Liver (tissue), 8 donors: ENCODE measurements at regions not wholly inside any gene's neighbourhood (a gene's known extent, or its start where the extent isn't known, plus 50 kb on each side); places are given as distances from the start of the nearest gene placed in this dataset.

Experiments
- DNase-seq: peaks from one replicate; pipeline ENCODE4 v3.0.0-alpha.2; 2017; ENCODE audit warnings: low spot score
- H3K27ac ChIP-seq, 2 donors: one replicate each; pipeline ENCODE4 v1.7.0; 2013; ENCODE audit warnings: inconsistent platforms in 2 of 2, low read length in 2 of 2, control low read depth in 1 of 2, low read depth in 1 of 2, mild to moderate bottlenecking in 1 of 2
- H3K27me3 ChIP-seq, 4 donors: one replicate each; pipeline versions ENCODE4 v1.6.1 to v1.7.0; 2013; ENCODE audit warnings: low read length in 3 of 4, inconsistent platforms in 1 of 4, mild to moderate bottlenecking in 1 of 4, moderate library complexity in 1 of 4; ENCODE audit not compliant: control insufficient read depth in 4 of 4, insufficient read depth in 4 of 4
- H3K36me3 ChIP-seq, 4 donors: one replicate each; pipeline versions ENCODE4 v1.6.1 to v1.7.0; 2013; ENCODE audit warnings: low read length in 3 of 4, mild to moderate bottlenecking in 3 of 4, low read depth in 1 of 4, moderate library complexity in 1 of 4; ENCODE audit not compliant: control insufficient read depth in 4 of 4, insufficient read depth in 3 of 4
- H3K4me1 ChIP-seq, 4 donors: one replicate each; pipeline versions ENCODE4 v1.6.1 to v1.7.0; 2013; ENCODE audit warnings: low read length in 3 of 4, mild to moderate bottlenecking in 3 of 4, moderate library complexity in 1 of 4; ENCODE audit not compliant: control insufficient read depth in 4 of 4, insufficient read depth in 4 of 4
- H3K4me3 ChIP-seq, 3 donors: one replicate each; pipeline versions ENCODE4 v1.6.1 to v1.7.0; 2013; ENCODE audit warnings: low read length in 3 of 3, control low read depth in 1 of 3, low read depth in 1 of 3, mild to moderate bottlenecking in 1 of 3
- H3K9ac ChIP-seq, 2 donors: one replicate each; pipeline ENCODE4 v1.7.0; 2013; ENCODE audit warnings: low read length in 2 of 2, mild to moderate bottlenecking in 2 of 2, moderate library complexity in 2 of 2, control low read depth in 1 of 2, low read depth in 1 of 2
- H3K9me3 ChIP-seq, 4 donors: one replicate each; pipeline versions ENCODE4 v1.6.1 to v1.7.0; 2013; ENCODE audit warnings: low read length in 3 of 4; ENCODE audit not compliant: control insufficient read depth in 4 of 4
- ATF3 ChIP-seq: IDR thresholded peaks from 2 replicates; pipeline ENCODE4 v1.6.1; 2016; ENCODE audit warnings: antibody characterized with exemption
- CTCF ChIP-seq: fragments of 150-350 bp; IDR thresholded peaks from 2 replicates; pipeline ENCODE4 v1.5.1; 2017; ENCODE audit warnings: improper control_type of control experiment, low read depth, low read length; ENCODE audit not compliant: missing input control
- EGR1 ChIP-seq, 2 donors: IDR thresholded peaks; 2 replicates each; pipeline ENCODE4 v1.6.1; 2016 to 2018; ENCODE audit warnings: antibody characterized with exemption in 2 of 2, low read depth in 2 of 2
- FOXA1 ChIP-seq: IDR thresholded peaks from 2 replicates; pipeline ENCODE4 v1.6.1; 2016; ENCODE audit warnings: antibody characterized with exemption
- FOXA2 ChIP-seq: IDR thresholded peaks from 2 replicates; pipeline ENCODE4 v1.6.1; 2016; ENCODE audit warnings: antibody characterized with exemption
- GABPA ChIP-seq, 2 donors: IDR thresholded peaks in 1 of 2; conservative IDR thresholded peaks in 1 of 2; 2 replicates each; pipeline ENCODE4 v1.6.1; 2016; ENCODE audit warnings: antibody characterized with exemption in 2 of 2, mild to moderate bottlenecking in 1 of 2, moderate library complexity in 1 of 2
- HNF4A ChIP-seq, 2 donors: conservative IDR thresholded peaks; 2 replicates each; pipeline ENCODE4 v1.6.1; 2016; ENCODE audit warnings: antibody characterized with exemption in 2 of 2, mild to moderate bottlenecking in 2 of 2
- HNF4G ChIP-seq: IDR thresholded peaks from 2 replicates; pipeline ENCODE4 v1.6.1; 2016; ENCODE audit warnings: antibody characterized with exemption
- JUND ChIP-seq, 2 donors: IDR thresholded peaks; 2 replicates each; pipeline ENCODE4 v1.6.1; 2016; ENCODE audit warnings: antibody characterized with exemption in 2 of 2
- MAX ChIP-seq: IDR thresholded peaks from 2 replicates; pipeline ENCODE4 v1.6.1; 2016; ENCODE audit warnings: antibody characterized with exemption
- NR2F2 ChIP-seq: IDR thresholded peaks from 2 replicates; pipeline ENCODE4 v1.6.1; 2016; ENCODE audit warnings: antibody characterized with exemption
- RAD21 ChIP-seq, 2 donors: IDR thresholded peaks; 2 replicates each; pipeline ENCODE4 v1.6.1; 2016; ENCODE audit warnings: antibody characterized with exemption in 2 of 2, mild to moderate bottlenecking in 2 of 2
- REST ChIP-seq: IDR thresholded peaks from 2 replicates; pipeline ENCODE4 v1.6.1; 2016; ENCODE audit warnings: antibody characterized with exemption, mild to moderate bottlenecking
- RXRA ChIP-seq, 2 donors: IDR thresholded peaks; 2 replicates each; pipeline ENCODE4 v1.6.1; 2017 to 2018; ENCODE audit warnings: antibody characterized with exemption in 2 of 2, mild to moderate bottlenecking in 1 of 2
- SP1 ChIP-seq: IDR thresholded peaks from 2 replicates; pipeline ENCODE4 v1.6.1; 2018; ENCODE audit warnings: antibody characterized with exemption, mild to moderate bottlenecking
- TAF1 ChIP-seq: conservative IDR thresholded peaks from 2 replicates; pipeline ENCODE4 v1.6.1; 2016; ENCODE audit warnings: antibody characterized with exemption, mild to moderate bottlenecking
- YY1 ChIP-seq: IDR thresholded peaks from 2 replicates; pipeline ENCODE4 v1.6.1; 2016; ENCODE audit warnings: antibody characterized with exemption, mild to moderate bottlenecking
- ZBTB33 ChIP-seq: IDR thresholded peaks from 2 replicates; pipeline ENCODE4 v1.6.1; 2016; ENCODE audit warnings: antibody characterized with exemption
- WGBS: extraction: QIAGEN DNeasy Blood & Tissue Kit; methylation state at CpG from one replicate; pipeline ENCODE4 v1.1.7; 2013; 5-methylcytosine and 5-hydroxymethylcytosine counted together
- donor health status: healthy.
- donor health status: healthy.
- donor health status: healthy.
- donor health status: healthy.
- donor health status: healthy.

GRCh38 chr22:48592931-48593330 lies 1234.7 kb downstream of the BRD1 start:
- DNase-seq = no peak
- peaks cover 0 to 2% (median 0%) of the 10 kb centered on the region in 4 donors for H3K27me3 ChIP-seq
- TF ChIP-seq ZBTB33 = no peak
- no peak for TF ChIP-seq EGR1 (IDR thresholded peaks at IDR 0.05; ENCODE audit: low read depth in 2 of 2)
- TF ChIP-seq NR2F2 = no peak
- TF ChIP-seq GABPA (IDR thresholded peaks at IDR 0.05 in 1 of 2, conservative IDR thresholded peaks at IDR 0.05 in 1 of 2) = no peak
- TF ChIP-seq JUND (IDR thresholded peaks at IDR 0.05) = no peak
- TF ChIP-seq RAD21 (IDR thresholded peaks at IDR 0.05) = no peak
- TF ChIP-seq FOXA2 = no peak
- no peak for TF ChIP-seq CTCF
- TF ChIP-seq FOXA1 = no peak
- no peak for TF ChIP-seq MAX
- no peak for TF ChIP-seq SP1
- TF ChIP-seq HNF4A (conservative IDR thresholded peaks at IDR 0.05) = no peak
- no peak for TF ChIP-seq TAF1

GRCh38 chr22:48592488-48592887 lies 1235.2 kb downstream of the BRD1 start:
- Histone ChIP-seq H3K4me1 (no peaks in the 10 kb centered on the region), H3K9ac (no peak overlapping the region), H3K4me3 (no peak overlapping the region), H3K36me3 (no peaks in the 10 kb centered on the region), H3K9me3 (no peaks in the 10 kb centered on the region), H3K27ac (no peak overlapping the region), H3K27me3 (peaks cover 0 to under 1% (median 0%) of the 10 kb centered on the region in 4 donors)
- WGBS = 84% methylated on average over 12 of the region's 12 CpGs
- no peak for TF ChIP-seq CTCF
- no peak for TF ChIP-seq ATF3
- no peak for TF ChIP-seq MAX
- no peak for TF ChIP-seq FOXA2
- no peak for TF ChIP-seq RAD21 (IDR thresholded peaks at IDR 0.05)
- no peak for TF ChIP-seq TAF1
- no peak for TF ChIP-seq YY1
- TF ChIP-seq FOXA1 = no peak
- no peak for TF ChIP-seq HNF4A (conservative IDR thresholded peaks at IDR 0.05)
- no peak for TF ChIP-seq ZBTB33
- TF ChIP-seq SP1 = no peak
- TF ChIP-seq JUND (IDR thresholded peaks at IDR 0.05) = no peak
- no peak for TF ChIP-seq HNF4G
- no peak for TF ChIP-seq REST
- TF ChIP-seq GABPA (IDR thresholded peaks at IDR 0.05 in 1 of 2, conservative IDR thresholded peaks at IDR 0.05 in 1 of 2) = no peak
- TF ChIP-seq RXRA (IDR thresholded peaks at IDR 0.05) = no peak
- no peak for TF ChIP-seq NR2F2
- TF ChIP-seq EGR1 (IDR thresholded peaks at IDR 0.05; ENCODE audit: low read depth in 2 of 2) = no peak
- no peak for DNase-seq

More at GRCh38 chr22:48592931-48593330, 1234.7 kb downstream of the BRD1 start:
- Histone ChIP-seq H3K9ac (no peak overlapping the region), H3K4me3 (no peak overlapping the region), H3K9me3 (no peaks in the 10 kb centered on the region), H3K4me1 (no peaks in the 10 kb centered on the region), H3K27ac (no peak overlapping the region), H3K36me3 (no peaks in the 10 kb centered on the region)
- WGBS = 86% methylated on average over 17 of the region's 17 CpGs
